Natural killer cell (primary cell): ENCODE measurements at regions not wholly inside any gene's neighbourhood (a gene's known extent, or its start where the extent isn't known, plus 50 kb on each side); places are given as distances from the start of the nearest gene placed in this dataset.

ENCODE experiments used
- ATAC-seq, 3 donors: fragments of 150-1000 bp in 2 of 3; fragments of 200-7000 bp in 1 of 3; cut with Tn5 transposase; 1 replicate in 1 of 3; 2 replicates in 2 of 3; pipeline ENCODE4 v1.10.0; 2021; ENCODE audit warnings: mild to moderate bottlenecking in 2 of 3, moderate library complexity in 2 of 3
- DNase-seq, 2 donors: peaks; one replicate each; pipeline versions ENCODE4 v3.0.0 to v3.0.0-alpha.2; 2013 to 2021; ENCODE audit warnings: mixed read lengths in 1 of 2
- H3K27ac ChIP-seq: one replicate; pipeline ENCODE4 v1.5.1; 2013; ENCODE audit warnings: mild to moderate bottlenecking, low read length
- H3K27me3 ChIP-seq: one replicate; pipeline ENCODE4 v1.6.1; 2013; ENCODE audit warnings: low read length; ENCODE audit not compliant: control insufficient read depth, insufficient read depth
- H3K36me3 ChIP-seq: one replicate; pipeline ENCODE4 v1.6.1; 2013; ENCODE audit warnings: low read length; ENCODE audit not compliant: control insufficient read depth, insufficient read depth
- H3K4me1 ChIP-seq: one replicate; pipeline ENCODE4 v1.6.1; 2013; ENCODE audit warnings: low read length; ENCODE audit not compliant: control insufficient read depth, insufficient read depth
- H3K4me3 ChIP-seq: one replicate; pipeline ENCODE4 v1.5.1; 2013; ENCODE audit warnings: low read length
- H3K9me3 ChIP-seq: one replicate; pipeline ENCODE4 v1.6.1; 2013; ENCODE audit warnings: low read length; ENCODE audit not compliant: control insufficient read depth, insufficient read depth
- H3K27ac Mint-ChIP-seq, 2 donors: one replicate each; pipeline ENCODE4 v1.8.0; 2022; ENCODE audit warnings: mild to moderate bottlenecking in 2 of 2, mixed read lengths in 2 of 2, moderate library complexity in 1 of 2
- H3K27me3 Mint-ChIP-seq, 2 donors: one replicate each; pipeline ENCODE4 v1.8.0; 2022; ENCODE audit warnings: low read depth in 2 of 2, mixed read lengths in 2 of 2
- H3K36me3 Mint-ChIP-seq: one replicate; pipeline ENCODE4 v1.8.0; 2022; ENCODE audit warnings: mixed read lengths
- H3K4me1 Mint-ChIP-seq, 2 donors: one replicate each; pipeline ENCODE4 v1.8.0; 2022; ENCODE audit warnings: mixed read lengths in 2 of 2
- H3K4me3 Mint-ChIP-seq: one replicate; pipeline ENCODE4 v1.8.0; 2022; ENCODE audit warnings: mild to moderate bottlenecking, moderate library complexity, mixed read lengths
- H3K9me3 Mint-ChIP-seq, 2 donors: one replicate each; pipeline ENCODE4 v1.8.0; 2022; ENCODE audit warnings: mixed read lengths in 2 of 2
- CTCF ChIP-seq: fragments of 200-600 bp; IDR thresholded peaks from one replicate; pipeline ENCODE4 v1.8.0; 2022; ENCODE audit warnings: antibody characterized with exemption
- WGBS: methylation state at CpG from one replicate; pipeline ENCODE4 v1.1.7; 2013; ENCODE audit warnings: missing lambda C conversion rate; ENCODE audit not compliant: insufficient coverage; 5-methylcytosine and 5-hydroxymethylcytosine counted together
- intact Hi-C: fragments of 100-400 bp; cut with micrococcal nuclease; formaldehyde crosslinking; loops from one replicate; pipeline ENCODE4 v1.14.2; 2022

GRCh38 chr11:127191261-127191660 is 190.7 kb upstream of the KIRREL3 start:
- peaks cover 0 to 3% of the 10 kb centered on the region in 2 donors for H3K27me3 Mint-ChIP-seq
- H3K4me1 Mint-ChIP-seq: no peaks in the 10 kb centered on the region
- ATAC-seq (no peak), DNase-seq (no peak)
- H3K4me3 Mint-ChIP-seq: no peak overlapping the region
- H3K27ac Mint-ChIP-seq: no peak overlapping the region
- no peaks in the 10 kb centered on the region for H3K36me3 Mint-ChIP-seq
- TF ChIP-seq CTCF: no peak
- 54% methylated on average over 2 of the region's 3 CpGs for WGBS
- intact Hi-C loops: no loop called here
- no peaks in the 10 kb centered on the region for H3K36me3 ChIP-seq
- no peaks in the 10 kb centered on the region for H3K9me3 ChIP-seq
- H3K27me3 ChIP-seq: no peaks in the 10 kb centered on the region
- H3K4me1 ChIP-seq: no peaks in the 10 kb centered on the region
- no peak overlapping the region for H3K4me3 ChIP-seq
- peaks cover 0 to 3% of the 10 kb centered on the region in 2 donors for H3K9me3 Mint-ChIP-seq
- no peak overlapping the region for H3K27ac ChIP-seq

GRCh38 chr11:127182586-127183203 is 182.1 kb upstream of the KIRREL3 start:
- H3K36me3 Mint-ChIP-seq: no peaks in the 10 kb centered on the region
- intact Hi-C loops: no loop called here

GRCh38 chr11:127157225-127157624 is 156.7 kb upstream of the KIRREL3 start:
- H3K4me1 Mint-ChIP-seq: no peaks in the 10 kb centered on the region
- no peaks in the 10 kb centered on the region for H3K36me3 Mint-ChIP-seq
- Histone ChIP-seq H3K27ac (no peak overlapping the region), H3K4me1 (no peaks in the 10 kb centered on the region), H3K4me3 (no peak overlapping the region), H3K9me3 (no peaks in the 10 kb centered on the region), H3K27me3 (no peaks in the 10 kb centered on the region), H3K36me3 (no peaks in the 10 kb centered on the region)
- ATAC-seq: no peak
- TF ChIP-seq CTCF: no peak
- H3K9me3 Mint-ChIP-seq: no peaks in the 10 kb centered on the region
- peaks cover 3 to 9% of the 10 kb centered on the region in 2 donors for H3K27me3 Mint-ChIP-seq
- H3K27ac Mint-ChIP-seq: no peak overlapping the region
- no peak overlapping the region for H3K4me3 Mint-ChIP-seq
- 76% methylated on average over 2 of the region's 2 CpGs for WGBS
- intact Hi-C loops: no loop called here
- no peak for DNase-seq

More at GRCh38 chr11:127182586-127183203, 182.1 kb upstream of the KIRREL3 start:
- ATAC-seq (no peak), DNase-seq (no peak)
- H3K4me1 ChIP-seq: no peaks in the 10 kb centered on the region
- no peak overlapping the region for H3K27ac ChIP-seq
- Mint-ChIP-seq H3K27me3 (peaks cover 1 to 7% of the 10 kb centered on the region in 2 donors), H3K27ac (no peak overlapping the region), H3K4me3 (no peak overlapping the region), H3K4me1 (no peaks in the 10 kb centered on the region), H3K9me3 (peaks cover 0 to 1% of the 10 kb centered on the region in 2 donors)
- 82% methylated on average over 8 of the region's 8 CpGs for WGBS
- H3K27me3 ChIP-seq: no peaks in the 10 kb centered on the region
- H3K36me3 ChIP-seq: no peaks in the 10 kb centered on the region
- no peaks in the 10 kb centered on the region for H3K9me3 ChIP-seq
- H3K4me3 ChIP-seq: no peak overlapping the region
- no peak for TF ChIP-seq CTCF

- intact Hi-C loops: no loop called here
- no peak for DNase-seq
- H3K36me3 ChIP-seq: no peaks in the 10 kb centered on the region
- H3K4me3 Mint-ChIP-seq: no peak overlapping the region
- H3K9me3 Mint-ChIP-seq: no peaks in the 10 kb centered on the region
- H3K27me3 ChIP-seq: no peaks in the 10 kb centered on the region
- 67% methylated on average over 1 of the region's 1 CpG for WGBS
- H3K9me3 ChIP-seq: no peaks in the 10 kb centered on the region
- no peak overlapping the region for H3K27ac Mint-ChIP-seq
- peaks cover 0 to 11% of the 10 kb centered on the region in 2 donors for H3K27me3 Mint-ChIP-seq
- H3K4me1 Mint-ChIP-seq: no peaks in the 10 kb centered on the region
- no peak for TF ChIP-seq CTCF
- H3K27ac ChIP-seq: no peak overlapping the region
- no peak for ATAC-seq
- no peaks in the 10 kb centered on the region for H3K36me3 Mint-ChIP-seq
- H3K4me3 ChIP-seq: no peak overlapping the region
- H3K4me1 ChIP-seq: no peaks in the 10 kb centered on the region
These were observed 148.8 kb upstream of the KIRREL3 start for GRCh38 chr11:127149410-127149809.
